Esophagus squamous epithelium (tissue), 5 donors: ENCODE measurements at regions not wholly inside any gene's neighbourhood (a gene's known extent, or its start where the extent isn't known, plus 50 kb on each side); places are given as distances from the start of the nearest gene placed in this dataset.

Experiments used
- DNase-seq: peaks from one replicate; lab custom pipeline; 2025; lab: John Stamatoyannopoulos, UW
- H3K27ac ChIP-seq, 4 donors: fragments of 200-600 bp; sonication (generic); one replicate each; pipeline ENCODE4 v1.5.1; 2016 to 2019; ENCODE audit warnings: mild to moderate bottlenecking in 1 of 4
- H3K27me3 ChIP-seq, 4 donors: fragments of 200-600 bp; sonication (generic); 1 replicate in 3 of 4; 2 replicates in 1 of 4; pipeline versions ENCODE4 v1.5.1 to v1.6.0; 2017 to 2021; ENCODE audit warnings: antibody characterized with exemption in 1 of 4
- H3K36me3 ChIP-seq, 3 donors: fragments of 200-600 bp; sonication (generic); one replicate each; pipeline ENCODE4 v1.5.1; 2016 to 2019
- H3K4me1 ChIP-seq, 3 donors: fragments of 200-600 bp; sonication (generic); one replicate each; pipeline ENCODE4 v1.5.1; 2017 to 2019
- H3K4me3 ChIP-seq, 4 donors: fragments of 200-600 bp; sonication (generic); 1 replicate in 3 of 4; 2 replicates in 1 of 4; pipeline ENCODE4 v1.5.1; 2016 to 2019; ENCODE audit warnings: mild to moderate bottlenecking in 2 of 4, moderate library complexity in 1 of 4
- H3K9me3 ChIP-seq, 3 donors: fragments of 200-600 bp; sonication (generic); one replicate each; pipeline ENCODE4 v1.5.1; 2016 to 2019
- POLR2A ChIP-seq, 4 donors: fragments of 450-650 bp; IDR thresholded peaks; one replicate each; pipeline ENCODE4 v1.6.1; 2017; ENCODE audit warnings: antibody characterized with exemption in 4 of 4, mild to moderate bottlenecking in 4 of 4, moderate library complexity in 3 of 4
- WGBS, 2 donors: methylation state at CpG; one replicate each; pipeline ENCODE4 v1.1.5; 2018; 5-methylcytosine and 5-hydroxymethylcytosine counted together
- intact Hi-C: fragments of 100-400 bp; cut with DNase I; formaldehyde crosslinking; loops from one replicate; pipeline ENCODE4 v1.15.0; 2022
- TF ChIP-seq, protein P1 (sequence below), 6 experiments: fragments of 450-650 bp in 4 of 6; fragments of 200-600 bp in 2 of 6; sonication (generic) in 2 of 6; IDR thresholded peaks; one replicate each; pipeline ENCODE4 v1.5.1; 2016 to 2019; ENCODE audit warnings: antibody characterized with exemption in 6 of 6, mild to moderate bottlenecking in 4 of 6, moderate library complexity in 4 of 6
- donor health status: DM: yes; HTN: yes; CAD: no.

GRCh38 chr7:39883812-39884390 is 66.2 kb upstream of the CDK13 start:
- Histone ChIP-seq H3K4me1 (peaks cover 0 to 10% (median 0%) of the 10 kb centered on the region in 3 donors), H3K27ac (no peak overlapping the region), H3K4me3 (no peak overlapping the region), H3K27me3 (no peaks in the 10 kb centered on the region), H3K9me3 (peaks cover 0 to 23% (median 16%) of the 10 kb centered on the region in 3 donors), H3K36me3 (no peaks in the 10 kb centered on the region)
- intact Hi-C loops, result no loop called here
- 71 to 72% methylated on average over 4 of the region's 4 CpGs for WGBS, 2 donors
- TF ChIP-seq, protein P1, sequence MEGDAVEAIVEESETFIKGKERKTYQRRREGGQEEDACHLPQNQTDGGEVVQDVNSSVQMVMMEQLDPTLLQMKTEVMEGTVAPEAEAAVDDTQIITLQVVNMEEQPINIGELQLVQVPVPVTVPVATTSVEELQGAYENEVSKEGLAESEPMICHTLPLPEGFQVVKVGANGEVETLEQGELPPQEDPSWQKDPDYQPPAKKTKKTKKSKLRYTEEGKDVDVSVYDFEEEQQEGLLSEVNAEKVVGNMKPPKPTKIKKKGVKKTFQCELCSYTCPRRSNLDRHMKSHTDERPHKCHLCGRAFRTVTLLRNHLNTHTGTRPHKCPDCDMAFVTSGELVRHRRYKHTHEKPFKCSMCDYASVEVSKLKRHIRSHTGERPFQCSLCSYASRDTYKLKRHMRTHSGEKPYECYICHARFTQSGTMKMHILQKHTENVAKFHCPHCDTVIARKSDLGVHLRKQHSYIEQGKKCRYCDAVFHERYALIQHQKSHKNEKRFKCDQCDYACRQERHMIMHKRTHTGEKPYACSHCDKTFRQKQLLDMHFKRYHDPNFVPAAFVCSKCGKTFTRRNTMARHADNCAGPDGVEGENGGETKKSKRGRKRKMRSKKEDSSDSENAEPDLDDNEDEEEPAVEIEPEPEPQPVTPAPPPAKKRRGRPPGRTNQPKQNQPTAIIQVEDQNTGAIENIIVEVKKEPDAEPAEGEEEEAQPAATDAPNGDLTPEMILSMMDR (IDR thresholded peaks at IDR 0.05), result no peak
- TF ChIP-seq POLR2A (IDR thresholded peaks at IDR 0.05), result no peak
- DNase-seq, result no peak

DNA sequence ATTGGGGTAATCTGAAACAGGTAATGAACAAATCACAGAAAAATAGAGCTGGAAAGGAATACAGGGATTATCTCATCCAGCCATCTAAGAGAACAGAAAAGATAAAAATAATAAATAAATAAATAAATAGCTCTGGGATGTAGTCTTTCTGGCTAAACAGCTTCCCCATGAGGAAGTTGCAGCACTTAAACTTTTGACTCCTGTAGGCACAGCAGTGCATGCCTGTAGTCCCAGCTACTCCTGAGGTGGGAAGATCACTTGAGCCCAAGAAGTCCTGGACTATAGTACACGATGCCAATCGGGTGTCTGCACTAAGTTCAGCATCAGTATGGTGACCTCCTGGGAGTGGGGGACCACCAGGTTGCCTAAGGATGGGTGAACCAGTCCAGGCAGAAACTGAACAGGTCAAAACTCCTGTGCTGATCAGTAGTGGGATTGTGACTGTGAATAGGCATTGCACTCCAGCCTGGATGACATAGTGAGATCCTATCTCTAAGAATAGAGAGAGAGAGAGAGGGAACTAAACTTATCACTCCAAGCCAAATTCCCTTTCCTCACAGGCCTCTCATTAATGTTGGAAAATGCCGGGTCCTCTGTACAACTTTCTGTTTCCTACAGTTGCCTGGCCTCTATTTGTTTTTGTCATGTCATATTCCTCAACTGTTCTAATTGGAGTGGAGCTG is 61.7 kb upstream of the CDK13 start:
- H3K27me3 ChIP-seq, result no peaks in the 10 kb centered on the region
- TF ChIP-seq, protein P1 (IDR thresholded peaks at IDR 0.05), result no peak
- TF ChIP-seq POLR2A (IDR thresholded peaks at IDR 0.05), result no peak
- intact Hi-C loops, result no loop called here
- peaks cover 0 to 31% (median 0%) of the 10 kb centered on the region in 3 donors for H3K4me1 ChIP-seq
- 73 to 86% methylated on average over 3 of the region's 3 CpGs for WGBS, 2 donors
- H3K27ac ChIP-seq, result peak overlapping the region in 2 of 4 donors; percentile 18 to 51
- no peaks in the 10 kb centered on the region for H3K9me3 ChIP-seq
- H3K36me3 ChIP-seq, result no peaks in the 10 kb centered on the region
- no peak for DNase-seq
- no peak overlapping the region for H3K4me3 ChIP-seq

DNA sequence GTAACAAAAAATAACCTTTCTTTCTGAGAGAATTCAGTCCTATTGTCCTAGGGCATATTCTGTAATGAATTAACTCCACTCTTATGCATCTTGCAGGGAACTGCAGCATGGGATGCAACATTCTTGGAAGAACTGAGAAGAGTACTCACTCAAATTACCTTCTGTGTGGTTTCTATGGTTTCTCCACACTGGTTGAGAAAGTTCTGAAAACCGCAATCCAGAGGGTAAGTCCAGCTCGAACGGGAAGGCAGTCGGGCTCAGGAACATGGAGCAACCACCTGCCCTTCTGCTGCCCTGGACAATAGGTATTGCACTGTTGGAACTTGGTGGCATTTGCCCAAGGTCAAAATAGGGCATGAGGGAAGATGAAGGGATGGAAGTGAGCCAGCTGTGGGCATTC is 59.6 kb upstream of the CDK13 start:
- no peak overlapping the region for H3K27ac ChIP-seq
- intact Hi-C loops, result loop anchor here (5.0 kb wide), 1 partner anchor 167 kb away; no protein-coding TSS in a partner anchor
- H3K27me3 ChIP-seq, result no peaks in the 10 kb centered on the region
- no peak overlapping the region for H3K4me3 ChIP-seq
- DNase-seq, result no peak
- peaks cover 0 to 45% (median 0%) of the 10 kb centered on the region in 3 donors for H3K4me1 ChIP-seq
- H3K36me3 ChIP-seq, result no peaks in the 10 kb centered on the region
- TF ChIP-seq, protein P1 (IDR thresholded peaks at IDR 0.05), result no peak
- TF ChIP-seq POLR2A (IDR thresholded peaks at IDR 0.05), result no peak
- WGBS, 2 donors, result 76 to 85% methylated on average over 4 of the region's 4 CpGs
- H3K9me3 ChIP-seq, result no peaks in the 10 kb centered on the region

DNA sequence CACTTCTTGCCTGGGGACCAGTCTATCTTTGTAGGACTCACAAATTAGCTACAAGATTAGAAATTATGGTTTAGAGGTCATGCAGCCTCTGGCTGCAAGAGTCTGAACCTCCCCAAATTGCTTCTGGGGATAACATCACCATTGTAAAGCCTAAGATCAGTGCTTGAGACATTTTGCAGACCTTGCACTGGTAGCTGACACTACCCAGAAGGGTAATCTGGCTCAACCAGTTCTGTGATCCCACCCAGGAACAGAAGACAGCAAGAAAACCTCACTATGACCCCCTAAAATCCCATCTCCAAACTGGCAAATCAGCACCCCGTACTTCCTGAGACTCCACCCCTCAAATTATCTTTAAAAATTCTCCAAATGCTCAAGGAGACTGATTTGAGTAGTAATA is 58.2 kb upstream of the CDK13 start:
- Histone ChIP-seq H3K4me1 (peaks cover 0 to 50% (median 3%) of the 10 kb centered on the region in 3 donors), H3K27me3 (no peaks in the 10 kb centered on the region), H3K27ac (peak overlapping the region in 1 of 4 donors; percentile 16), H3K9me3 (no peaks in the 10 kb centered on the region), H3K4me3 (no peak overlapping the region), H3K36me3 (no peaks in the 10 kb centered on the region)
- no peak for DNase-seq
- WGBS, 2 donors, result 33 to 56% methylated on average over 1 of the region's 1 CpG
- intact Hi-C loops, result loop anchor here (5.0 kb wide), 1 partner anchor 165 kb away; no protein-coding TSS in a partner anchor
- TF ChIP-seq, protein P1 (IDR thresholded peaks at IDR 0.05), result no peak
- no peak for TF ChIP-seq POLR2A (IDR thresholded peaks at IDR 0.05)

DNA sequence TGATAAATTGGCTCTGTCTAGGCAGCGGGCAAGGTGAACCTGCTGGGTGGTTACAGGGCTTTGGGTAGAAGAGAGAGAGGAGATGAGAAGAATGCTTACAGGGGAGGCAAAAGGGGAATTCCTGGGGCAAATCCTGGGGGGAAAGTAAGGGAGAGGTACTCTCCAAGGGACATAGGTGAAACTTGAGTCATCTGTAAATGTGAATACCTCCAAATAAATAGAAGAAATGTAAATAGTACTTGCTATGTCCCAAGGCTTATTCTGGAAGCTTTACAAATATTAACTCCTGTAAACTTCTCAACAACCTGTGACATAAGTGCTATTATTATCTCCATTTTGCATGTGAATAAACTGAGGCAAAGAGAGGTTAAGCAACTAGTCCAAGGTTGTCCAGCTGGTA is 57.7 kb upstream of the CDK13 start:
- TF ChIP-seq, protein P1 (IDR thresholded peaks at IDR 0.05), result no peak
- no peak for TF ChIP-seq POLR2A (IDR thresholded peaks at IDR 0.05)
- 20 to 89% methylated on average over 1 of the region's 1 CpG for WGBS, 2 donors
- Histone ChIP-seq H3K4me3 (no peak overlapping the region), H3K27me3 (no peaks in the 10 kb centered on the region), H3K4me1 (peaks cover 0 to 50% (median 3%) of the 10 kb centered on the region in 3 donors), H3K36me3 (no peaks in the 10 kb centered on the region), H3K27ac (peak overlapping the region in 2 of 4 donors; percentile 11 to 23), H3K9me3 (no peaks in the 10 kb centered on the region)
- DNase-seq, result no peak
- intact Hi-C loops, result loop anchor here (5.0 kb wide), 1 partner anchor 165 kb away; no protein-coding TSS in a partner anchor
